NAMALWA (cell line): ENCODE measurements at regions not wholly inside any gene's neighbourhood (a gene's known extent, or its start where the extent isn't known, plus 50 kb on each side); places are given as distances from the start of the nearest gene placed in this dataset.

Experiments used
- DNase-seq: peaks from one replicate; pipeline ENCODE4 v3.0.0-alpha.2; 2015; ENCODE audit warnings: low spot score

GRCh38 chr5:35478856-35479682 is 138.6 kb upstream of the SPEF2 start:
- DNase-seq: peak; percentile 21

DNA sequence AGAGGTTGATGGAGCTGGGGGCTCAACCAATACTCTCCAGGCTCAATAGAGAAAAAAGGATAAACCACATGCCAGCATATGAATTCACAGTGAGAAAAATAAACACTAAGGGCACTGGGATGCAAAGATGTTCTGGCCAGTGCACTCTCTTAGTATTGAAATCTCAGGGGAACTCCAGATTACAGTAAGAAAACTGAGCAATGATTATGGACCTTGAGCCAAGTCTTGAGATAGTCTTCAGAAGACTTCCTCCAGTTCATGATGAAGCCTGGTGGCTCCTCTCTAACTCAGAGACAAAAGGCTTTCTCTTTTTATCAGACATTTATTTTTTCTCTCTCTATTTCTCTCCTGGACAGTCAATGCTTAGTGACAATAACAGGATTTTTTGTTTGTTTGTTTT is 139.8 kb upstream of the SPEF2 start:
- DNase-seq: no peak

DNA sequence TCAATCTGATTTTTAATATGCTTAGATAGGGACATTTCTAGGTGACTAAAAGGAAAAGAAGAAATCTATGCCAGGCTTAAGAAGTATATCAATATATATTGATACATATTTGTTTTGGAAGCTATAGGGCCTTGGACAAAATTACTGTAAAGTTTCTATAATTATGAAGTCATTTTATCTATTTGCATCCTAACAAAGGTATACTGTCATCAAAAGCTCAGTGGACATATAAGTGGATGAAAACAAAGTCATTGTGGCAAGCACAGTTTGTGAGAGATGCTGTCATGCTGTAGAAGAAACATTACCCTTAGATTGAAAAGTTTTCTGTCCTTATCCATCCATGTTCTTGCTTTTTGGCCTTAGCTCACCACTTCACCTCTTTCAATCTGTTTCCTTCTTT is 140.3 kb upstream of the SPEF2 start:
- DNase-seq: no peak

DNA sequence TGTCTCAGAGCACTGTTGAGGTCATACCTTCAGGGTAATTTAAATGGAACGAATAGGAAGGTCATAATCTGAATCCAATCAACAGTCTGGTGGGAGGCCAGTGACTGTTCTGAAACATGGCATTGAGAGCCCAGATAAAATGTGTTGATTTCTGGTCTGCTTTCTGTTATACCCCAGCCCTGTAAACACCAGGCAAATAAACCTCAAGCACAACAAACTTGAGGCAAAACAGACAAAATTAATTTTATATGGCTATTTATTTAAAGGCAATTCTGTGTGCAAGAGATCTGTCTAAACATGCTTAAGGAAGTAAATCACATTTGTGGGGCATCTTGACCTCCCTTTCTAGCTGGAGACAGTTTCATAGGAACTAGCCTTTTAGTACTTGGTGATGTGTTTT is 140.9 kb upstream of the SPEF2 start:
- DNase-seq: no peak

- DNase-seq: no peak
These were observed 141.6 kb upstream of the SPEF2 start for GRCh38 chr5:35476036-35476435.

- DNase-seq: no peak
These were observed 144.1 kb upstream of the SPEF2 start for GRCh38 chr5:35473589-35473988.

- no peak for DNase-seq
These were observed 146.8 kb upstream of the SPEF2 start for GRCh38 chr5:35470866-35471265.

DNA sequence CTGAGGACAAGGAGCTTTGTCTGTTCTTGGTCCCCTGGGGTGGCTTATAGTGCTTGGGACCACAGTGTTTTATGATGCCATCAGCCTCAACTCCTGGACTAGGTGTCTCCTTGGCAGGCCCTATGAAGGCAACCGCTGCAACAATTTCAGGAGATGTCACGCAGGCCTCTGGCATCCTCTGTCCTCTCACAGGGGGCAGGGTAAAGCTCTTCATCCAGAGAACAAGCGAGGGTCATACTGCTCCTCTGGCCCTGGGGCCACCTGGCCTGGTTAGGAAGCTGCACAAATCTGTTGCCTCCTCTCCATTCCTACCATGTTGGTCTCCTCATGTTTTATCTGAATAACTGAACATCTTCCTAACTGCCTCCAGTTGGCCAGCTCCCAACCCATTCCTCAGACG is 148.9 kb upstream of the SPEF2 start:
- DNase-seq: no peak

GRCh38 chr5:35466746-35467145 is 150.9 kb upstream of the SPEF2 start:
- no peak for DNase-seq

DNA sequence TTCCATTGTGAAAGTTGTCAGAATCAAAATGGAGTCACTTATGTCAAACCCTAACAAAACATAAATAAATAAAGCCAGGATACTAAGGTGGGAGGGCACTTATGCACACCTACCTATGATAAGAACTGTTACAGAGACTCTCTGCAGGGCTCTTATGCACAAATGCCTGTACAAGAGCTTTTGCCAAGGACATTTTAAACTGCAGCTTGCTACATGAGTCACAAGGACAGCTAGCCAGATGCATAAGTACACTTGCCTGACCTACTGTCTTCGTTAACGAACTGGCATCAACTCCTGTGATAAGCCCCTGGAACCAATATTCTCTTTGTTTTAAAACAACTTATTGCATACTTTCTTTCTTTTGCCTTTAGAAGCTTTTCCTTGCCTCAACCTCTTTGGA is 152.9 kb upstream of the SPEF2 start:
- DNase-seq: no peak

DNA sequence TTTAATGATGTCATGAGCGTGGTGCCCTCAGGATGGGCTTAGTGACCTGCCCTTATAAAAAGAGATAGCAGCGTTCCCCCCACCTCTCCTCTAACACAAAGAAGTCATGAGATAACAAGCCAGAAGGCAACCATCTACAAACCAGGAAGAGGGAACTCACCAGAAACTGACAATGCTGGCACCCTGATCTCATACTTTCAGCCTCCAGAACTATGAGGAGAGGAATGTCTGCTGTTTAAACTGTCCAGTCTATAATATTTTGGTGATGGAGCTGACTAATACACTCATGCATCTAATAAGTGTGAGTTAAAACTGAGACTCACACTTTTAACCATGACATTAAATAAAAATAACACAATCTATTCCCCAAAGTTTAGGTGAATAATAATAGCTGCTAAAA is 156.1 kb upstream of the SPEF2 start:
- DNase-seq: no peak

GRCh38 chr5:35458824-35459207 is 158.8 kb upstream of the SPEF2 start:
- DNase-seq: no peak

GRCh38 chr5:35457912-35458823 is 159.5 kb upstream of the SPEF2 start:
- no peak for DNase-seq

DNA sequence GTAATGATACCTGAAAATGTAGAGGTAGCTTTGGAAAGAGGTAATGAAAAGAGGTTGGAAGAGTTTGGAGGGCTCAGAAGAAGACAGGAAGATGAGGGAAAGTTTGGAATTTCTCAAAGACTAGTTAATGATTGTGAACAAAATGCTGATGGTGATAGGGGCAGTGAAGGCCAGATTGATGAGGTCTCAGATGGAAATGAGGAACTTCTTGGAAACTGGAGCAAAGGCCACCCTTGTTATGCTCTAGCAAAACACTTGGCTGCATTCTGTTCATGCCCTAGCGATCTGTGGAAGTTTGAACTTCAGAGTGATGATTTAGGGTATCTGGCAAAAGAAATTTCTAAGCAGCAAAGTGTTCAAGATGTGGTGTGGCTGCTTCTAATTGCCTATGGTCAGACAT is 161.2 kb upstream of the SPEF2 start:
- DNase-seq: no peak

DNA sequence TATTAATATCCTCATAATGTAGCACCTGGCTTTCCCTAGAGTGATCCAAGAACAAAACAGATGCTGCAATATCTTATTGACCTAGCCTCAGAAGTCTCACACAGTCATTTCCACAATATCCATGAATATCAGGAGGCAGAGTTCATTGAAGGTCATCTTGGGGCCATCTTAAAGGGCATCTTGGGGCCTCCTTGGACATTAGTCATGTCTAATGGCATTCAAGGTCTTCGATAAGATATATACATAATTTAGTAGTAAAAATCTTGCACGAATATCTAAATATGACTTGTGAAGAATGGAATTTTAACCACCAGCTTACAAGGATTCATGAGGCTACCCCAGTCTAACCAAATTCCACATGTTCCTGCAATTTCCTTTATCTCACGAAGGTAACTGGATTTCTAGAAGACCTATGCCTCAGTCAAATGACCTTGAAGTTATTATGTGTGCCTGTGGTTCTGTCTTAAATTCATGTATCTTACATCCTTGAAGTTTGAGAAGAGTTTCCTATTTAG is 163.6 kb upstream of the SPEF2 start:
- DNase-seq: no peak

GRCh38 chr5:35443803-35444595 is 173.7 kb upstream of the SPEF2 start:
- peak; percentile 13 for DNase-seq

DNA sequence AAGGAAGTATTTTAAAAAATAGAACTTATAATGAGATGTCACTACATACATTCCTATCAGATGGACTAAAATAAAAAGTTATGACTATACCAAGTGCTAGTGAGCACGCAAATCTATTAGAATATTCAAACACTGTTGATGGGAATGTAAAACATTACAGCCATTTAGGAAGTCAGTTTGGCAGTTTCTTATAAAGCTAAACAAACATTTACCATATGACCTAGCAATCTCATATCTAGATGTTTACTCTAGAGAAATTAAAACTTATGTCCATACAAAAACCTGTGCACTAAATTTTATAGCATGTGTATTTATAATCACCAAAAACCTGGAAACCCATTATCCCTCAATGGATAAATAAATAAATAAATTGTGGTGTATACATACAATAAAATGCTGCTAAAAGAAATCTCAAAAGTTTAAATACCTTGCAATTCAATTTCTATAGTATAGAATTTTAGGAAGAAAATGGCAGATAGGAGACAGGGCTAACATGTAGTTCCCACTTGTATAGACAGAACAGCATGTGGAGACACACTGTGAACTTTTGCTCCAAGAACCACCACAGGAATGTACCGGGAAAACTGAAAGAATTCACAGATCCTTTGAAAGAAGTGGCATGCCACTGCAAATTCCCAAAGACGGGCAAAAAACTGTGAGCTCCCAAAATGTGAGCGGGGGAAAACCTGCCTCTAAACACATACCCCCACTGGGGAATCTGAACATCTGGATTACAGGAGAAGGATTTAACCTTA is 174.6 kb upstream of the SPEF2 start:
- no peak for DNase-seq

GRCh38 chr5:35440409-35440808 is 177.3 kb upstream of the SPEF2 start:
- DNase-seq: no peak

- no peak for DNase-seq
These were observed 178.9 kb upstream of the SPEF2 start for GRCh38 chr5:35438786-35439185.

DNA sequence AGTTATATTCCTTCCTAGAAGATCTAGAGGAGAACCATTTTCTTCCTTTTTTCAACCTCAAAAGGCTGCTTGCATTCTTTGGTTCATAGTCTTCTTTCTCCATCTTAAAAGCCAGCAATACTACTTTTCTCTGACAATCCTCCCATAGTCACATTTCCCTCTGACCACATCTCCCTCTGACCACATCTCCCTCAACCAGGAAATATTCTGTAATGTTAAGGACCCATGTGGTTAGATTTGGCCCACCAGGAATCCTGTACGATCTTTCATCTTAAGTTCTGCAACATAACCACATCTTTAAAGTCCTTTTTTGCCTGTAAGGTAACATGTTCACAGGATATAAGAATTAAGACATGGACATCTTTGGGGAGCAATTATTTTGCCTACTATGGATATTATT is 179.4 kb upstream of the SPEF2 start:
- DNase-seq: no peak

DNA sequence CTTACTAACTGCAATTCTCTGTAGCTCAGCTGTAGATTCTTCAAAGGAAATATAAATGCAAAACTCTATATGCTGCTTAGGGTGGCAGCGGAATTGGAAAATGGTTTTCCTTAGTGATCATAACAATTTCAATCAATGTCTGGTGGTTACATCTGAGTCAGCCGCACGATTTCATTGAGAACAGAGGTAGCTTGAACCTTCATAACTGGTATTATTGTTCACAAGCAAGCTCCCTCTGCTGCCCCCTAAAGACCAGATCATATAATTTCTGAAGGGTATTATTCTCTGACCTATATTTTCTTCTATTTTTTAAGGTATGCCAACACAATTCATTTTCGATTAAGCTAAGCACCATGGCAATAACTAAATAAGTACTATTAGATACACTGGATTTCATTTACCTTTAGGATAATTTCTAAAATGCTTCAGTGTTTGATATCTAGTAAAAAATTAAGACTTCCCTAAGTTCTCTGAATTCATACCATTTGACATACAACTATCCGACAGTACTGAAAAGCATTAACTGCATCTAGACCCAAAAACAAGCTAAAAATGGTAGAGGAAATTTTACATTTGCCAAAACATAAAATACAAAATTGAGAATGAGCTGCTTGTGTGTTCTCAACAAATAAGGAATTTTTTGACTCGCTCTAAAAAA is 181.1 kb upstream of the SPEF2 start:
- DNase-seq: peak; percentile 65
